ENCODE measurements at regions not wholly inside any gene's neighbourhood (a gene's known extent, or its start where the extent isn't known, plus 50 kb on each side); places are given as distances from the start of the nearest gene placed in this dataset.

DNA sequence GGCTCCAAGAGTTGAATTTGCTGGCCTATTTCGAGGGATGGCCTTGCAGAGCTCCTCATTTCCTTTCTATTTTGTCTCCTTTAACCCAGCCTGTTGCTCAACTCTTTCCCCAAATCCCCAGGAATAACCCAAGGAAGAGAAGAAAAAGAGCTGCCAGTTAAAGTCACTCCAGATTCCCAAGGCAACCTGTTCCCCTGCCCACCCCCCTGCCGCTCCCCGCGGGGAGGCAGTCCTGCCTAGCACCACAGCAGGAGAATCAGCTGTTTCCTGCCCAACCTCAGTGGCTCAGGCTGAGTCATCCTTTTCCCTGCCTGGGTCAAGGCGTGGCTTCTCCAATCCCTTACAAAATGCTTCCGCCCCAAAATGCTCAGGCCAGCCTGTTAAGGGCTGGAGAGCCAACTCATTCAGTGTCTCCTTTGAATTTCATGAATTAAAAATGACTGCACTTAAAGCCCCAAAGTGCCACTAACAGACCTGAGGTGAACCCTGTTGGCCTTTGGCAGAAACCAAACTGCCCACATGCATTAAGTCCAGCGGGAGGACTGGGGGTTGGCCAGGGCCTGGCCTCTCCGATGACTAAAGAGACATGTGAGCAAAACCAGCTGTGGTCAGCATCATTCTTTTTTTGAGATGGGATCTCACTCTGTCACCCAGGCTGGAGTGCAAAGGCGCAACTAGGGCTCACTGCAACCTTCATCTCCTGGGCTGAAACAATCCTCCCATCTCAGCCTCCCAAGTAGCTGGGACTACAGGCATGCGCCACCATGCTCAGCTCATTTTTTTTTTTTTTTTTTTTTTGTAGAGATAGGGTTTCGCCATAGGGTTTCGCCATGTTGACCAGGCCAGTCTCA is 83.2 kb upstream of the KIF5B start (continued):
- TF ChIP-seq, protein P1, sequence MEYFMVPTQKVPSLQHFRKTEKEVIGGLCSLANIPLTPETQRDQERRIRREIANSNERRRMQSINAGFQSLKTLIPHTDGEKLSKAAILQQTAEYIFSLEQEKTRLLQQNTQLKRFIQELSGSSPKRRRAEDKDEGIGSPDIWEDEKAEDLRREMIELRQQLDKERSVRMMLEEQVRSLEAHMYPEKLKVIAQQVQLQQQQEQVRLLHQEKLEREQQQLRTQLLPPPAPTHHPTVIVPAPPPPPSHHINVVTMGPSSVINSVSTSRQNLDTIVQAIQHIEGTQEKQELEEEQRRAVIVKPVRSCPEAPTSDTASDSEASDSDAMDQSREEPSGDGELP (CRISPR knock-in tag; IDR thresholded peaks at IDR 0.05; ENCODE audit: borderline replicate concordance) = peak; percentile 100
- TF ChIP-seq MAFK (IDR thresholded peaks at IDR 0.05; ENCODE audit: low read length) (peak; percentile 73), XRCC5 (IDR thresholded peaks at IDR 0.05; ENCODE audit: low read depth, low read length) (no peak), MYC (IDR thresholded peaks at IDR 0.05; ENCODE audit: low read depth, low read length) (peak; percentile 54; the same call in 1 of the 2 replicates), MYC (CRISPR knock-in tag; IDR thresholded peaks at IDR 0.05; ENCODE audit: borderline replicate concordance, low read depth) (no peak), SMARCC2 (IDR thresholded peaks at IDR 0.05; ENCODE audit: low read depth) (no peak; the same call in 1 of the 2 replicates), MCM3 (IDR thresholded peaks at IDR 0.05) (no peak), CEBPG (CRISPR knock-in tag; IDR thresholded peaks at IDR 0.05) (no peak), CEBPG (tag; conservative IDR thresholded peaks at IDR 0.05 in 1 of 2, IDR thresholded peaks at IDR 0.05 in 1 of 2) (no peak; a peak in 1 of 4 replicates), HNRNPLL (IDR thresholded peaks at IDR 0.05; ENCODE audit: low read depth, low read length, poor library complexity, severe bottlenecking) (peak; percentile 20), ZBTB1 (CRISPR knock-in tag; IDR thresholded peaks at IDR 0.05; ENCODE audit: borderline replicate concordance, low read depth) (no peak), THRAP3 (IDR thresholded peaks at IDR 0.05; ENCODE audit: borderline replicate concordance) (no peak), SMARCA5 (IDR thresholded peaks at IDR 0.05) (no peak), PTRF (tag; IDR thresholded peaks at IDR 0.05) (no peak), BACH1 (tag; IDR thresholded peaks at IDR 0.05) (peak; percentile 81), SP1 (CRISPR knock-in tag; IDR thresholded peaks at IDR 0.05) (no peak), PTBP1 (IDR thresholded peaks at IDR 0.05; ENCODE audit: low read depth, low read length) (no peak), SMARCA4 (IDR thresholded peaks at IDR 0.05) (peak; percentile 80), MIER1 (IDR thresholded peaks at IDR 0.05; ENCODE audit: low read depth) (no peak), YY1 (IDR thresholded peaks at IDR 0.05; ENCODE audit: borderline replicate concordance in 1 of 3, control insufficient read depth in 1 of 3, extremely low read depth in 1 of 3, insufficient read depth in 3 of 3, insufficient read length in 1 of 3, insufficient replicate concordance in 2 of 3, low read depth in 1 of 3, low read length in 2 of 3) (peak in 1 of 3 experiments; percentile 37), TARDBP (IDR thresholded peaks at IDR 0.05) (no peak), JUND (IDR thresholded peaks at IDR 0.05; ENCODE audit: borderline replicate concordance, low read depth, low read length) (peak; percentile 98), JUND (tag; IDR thresholded peaks at IDR 0.05; ENCODE audit: borderline replicate concordance, low read depth, low read length) (peak; percentile 97; the same call in 2 of the 3 replicates), HDAC3 (IDR thresholded peaks at IDR 0.05; ENCODE audit: borderline replicate concordance, partially characterized antibody) (no peak), ZNF197 (CRISPR knock-in tag; IDR thresholded peaks at IDR 0.05; ENCODE audit: low read depth) (no peak), ETS2 (tag; IDR thresholded peaks at IDR 0.05; ENCODE audit: borderline replicate concordance, poor library complexity, severe bottlenecking) (no peak)
- TF ChIP-seq, protein P2, sequence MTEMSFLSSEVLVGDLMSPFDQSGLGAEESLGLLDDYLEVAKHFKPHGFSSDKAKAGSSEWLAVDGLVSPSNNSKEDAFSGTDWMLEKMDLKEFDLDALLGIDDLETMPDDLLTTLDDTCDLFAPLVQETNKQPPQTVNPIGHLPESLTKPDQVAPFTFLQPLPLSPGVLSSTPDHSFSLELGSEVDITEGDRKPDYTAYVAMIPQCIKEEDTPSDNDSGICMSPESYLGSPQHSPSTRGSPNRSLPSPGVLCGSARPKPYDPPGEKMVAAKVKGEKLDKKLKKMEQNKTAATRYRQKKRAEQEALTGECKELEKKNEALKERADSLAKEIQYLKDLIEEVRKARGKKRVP (CRISPR knock-in tag; IDR thresholded peaks at IDR 0.05) = no peak

Measured in K562 (cell line).